Esophagus muscularis mucosa (tissue), 4 donors: ENCODE measurements at regions not wholly inside any gene's neighbourhood (a gene's known extent, or its start where the extent isn't known, plus 50 kb on each side); places are given as distances from the start of the nearest gene placed in this dataset.

Experiments
- DNase-seq: peaks from one replicate; pipeline ENCODE4 v3.0.0-alpha.2; 2017; ENCODE audit errors: extremely low spot score
- H3K27ac ChIP-seq, 4 donors: fragments of 200-600 bp; sonication (generic); replicated peaks in 1 of 4; 1 replicate in 3 of 4; 2 replicates in 1 of 4; pipeline ENCODE4 v1.5.1; 2016 to 2019; ENCODE audit warnings: mild to moderate bottlenecking in 1 of 4
- H3K27me3 ChIP-seq, 4 donors: fragments of 200-600 bp; sonication (generic); one replicate each; pipeline versions ENCODE4 v1.5.1 to v1.6.0; 2016 to 2019
- H3K36me3 ChIP-seq, 4 donors: fragments of 200-600 bp; sonication (generic); one replicate each; pipeline ENCODE4 v1.5.1; 2016 to 2019
- H3K4me1 ChIP-seq, 4 donors: fragments of 200-600 bp; sonication (generic); one replicate each; pipeline ENCODE4 v1.5.1; 2016 to 2019
- H3K4me3 ChIP-seq, 4 donors: fragments of 200-600 bp; sonication (generic); 1 replicate in 2 of 4; 2 replicates in 2 of 4; pipeline ENCODE4 v1.5.1; 2016 to 2019; ENCODE audit warnings: mild to moderate bottlenecking in 4 of 4, moderate library complexity in 1 of 4
- H3K9me3 ChIP-seq, 4 donors: fragments of 200-600 bp; sonication (generic); 1 replicate in 3 of 4; 2 replicates in 1 of 4; pipeline ENCODE4 v1.5.1; 2016 to 2019
- EP300 ChIP-seq: sonication (generic); formaldehyde crosslinking; IDR thresholded peaks from one replicate; pipeline ENCODE4 v1.6.1; 2017; ENCODE audit warnings: antibody characterized with exemption
- POLR2A ChIP-seq: fragments of 450-650 bp; IDR thresholded peaks from one replicate; pipeline ENCODE4 v1.6.1; 2017; ENCODE audit warnings: antibody characterized with exemption, moderate library complexity, mild to moderate bottlenecking, low read depth
- POLR2AphosphoS5 ChIP-seq, 2 donors: sonication (generic); formaldehyde crosslinking; IDR thresholded peaks; one replicate each; pipeline ENCODE4 v1.6.1; 2017; ENCODE audit warnings: antibody characterized with exemption in 2 of 2
- WGBS: methylation state at CpG from one replicate; pipeline ENCODE4 v1.1.5; 2018; 5-methylcytosine and 5-hydroxymethylcytosine counted together
- intact Hi-C: fragments of 100-400 bp; cut with DNase I; formaldehyde crosslinking; loops from one replicate; pipeline ENCODE4 v1.15.1; 2023
- TF ChIP-seq, protein P1 (sequence below), 3 experiments: fragments of 200-600 bp in 2 of 3; fragments of 450-650 bp in 1 of 3; sonication (generic) in 2 of 3; IDR thresholded peaks; one replicate each; pipeline ENCODE4 v1.5.1; 2017 to 2019; ENCODE audit warnings: antibody characterized with exemption in 3 of 3, mild to moderate bottlenecking in 2 of 3, moderate library complexity in 1 of 3

DNA sequence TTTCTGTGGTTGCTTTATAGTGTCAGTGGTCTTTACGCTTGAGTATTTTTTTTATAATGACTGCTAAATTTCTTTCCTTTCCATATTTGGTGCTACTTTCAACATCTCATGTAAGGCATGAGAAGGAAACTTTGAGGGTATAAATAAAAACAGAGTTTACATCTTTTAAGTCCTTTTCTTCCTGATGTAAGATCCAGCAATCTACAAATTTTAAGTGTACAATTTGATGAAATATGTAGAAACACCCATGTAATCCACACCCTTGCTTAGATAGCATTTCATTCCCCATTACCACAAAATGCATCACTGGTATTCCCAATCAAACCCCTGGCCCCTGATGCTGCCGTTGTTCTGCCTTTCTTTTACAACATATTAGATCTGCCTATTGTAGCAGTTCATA lies 769.1 kb downstream of the CCDC85A start:
- Histone ChIP-seq H3K4me1 (no peaks in the 10 kb centered on the region), H3K27me3 (no peaks in the 10 kb centered on the region), H3K36me3 (no peaks in the 10 kb centered on the region), H3K27ac (no peak overlapping the region), H3K4me3 (no peak overlapping the region), H3K9me3 (peaks cover 0 to 4% (median 2%) of the 10 kb centered on the region in 4 donors)
- DNase-seq = no peak
- WGBS = 82% methylated on average over 2 of the region's 2 CpGs
- intact Hi-C loops = no loop called here
- TF ChIP-seq POLR2AphosphoS5 (IDR thresholded peaks at IDR 0.05) = no peak
- TF ChIP-seq POLR2A = no peak
- TF ChIP-seq, protein P1, sequence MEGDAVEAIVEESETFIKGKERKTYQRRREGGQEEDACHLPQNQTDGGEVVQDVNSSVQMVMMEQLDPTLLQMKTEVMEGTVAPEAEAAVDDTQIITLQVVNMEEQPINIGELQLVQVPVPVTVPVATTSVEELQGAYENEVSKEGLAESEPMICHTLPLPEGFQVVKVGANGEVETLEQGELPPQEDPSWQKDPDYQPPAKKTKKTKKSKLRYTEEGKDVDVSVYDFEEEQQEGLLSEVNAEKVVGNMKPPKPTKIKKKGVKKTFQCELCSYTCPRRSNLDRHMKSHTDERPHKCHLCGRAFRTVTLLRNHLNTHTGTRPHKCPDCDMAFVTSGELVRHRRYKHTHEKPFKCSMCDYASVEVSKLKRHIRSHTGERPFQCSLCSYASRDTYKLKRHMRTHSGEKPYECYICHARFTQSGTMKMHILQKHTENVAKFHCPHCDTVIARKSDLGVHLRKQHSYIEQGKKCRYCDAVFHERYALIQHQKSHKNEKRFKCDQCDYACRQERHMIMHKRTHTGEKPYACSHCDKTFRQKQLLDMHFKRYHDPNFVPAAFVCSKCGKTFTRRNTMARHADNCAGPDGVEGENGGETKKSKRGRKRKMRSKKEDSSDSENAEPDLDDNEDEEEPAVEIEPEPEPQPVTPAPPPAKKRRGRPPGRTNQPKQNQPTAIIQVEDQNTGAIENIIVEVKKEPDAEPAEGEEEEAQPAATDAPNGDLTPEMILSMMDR (IDR thresholded peaks at IDR 0.05) = no peak
- no peak for TF ChIP-seq EP300

DNA sequence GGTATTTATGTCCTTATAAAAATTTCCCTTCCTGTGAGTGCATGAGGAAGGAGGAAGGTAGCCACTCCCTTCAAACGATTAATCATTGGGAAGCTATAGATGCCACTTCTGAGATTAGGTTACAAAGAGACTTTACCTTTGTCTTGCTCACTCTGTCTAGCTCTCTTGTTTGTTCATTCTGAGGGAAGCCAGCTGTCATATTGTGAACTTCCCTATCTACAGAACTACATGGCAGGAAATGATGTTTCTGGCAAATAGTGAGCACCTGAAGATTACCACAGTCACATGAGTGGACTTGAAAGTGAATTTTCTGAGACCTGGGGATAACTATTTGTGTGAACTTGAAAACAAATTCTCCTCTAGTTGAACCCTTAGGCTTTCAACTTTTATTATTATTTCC lies 776.8 kb downstream of the CCDC85A start:
- 38% methylated on average over 1 of the region's 1 CpG for WGBS
- intact Hi-C loops = no loop called here
- Histone ChIP-seq H3K27ac (no peak overlapping the region), H3K36me3 (no peaks in the 10 kb centered on the region), H3K9me3 (peaks cover 0 to 9% (median 0%) of the 10 kb centered on the region in 4 donors), H3K27me3 (no peaks in the 10 kb centered on the region), H3K4me3 (no peak overlapping the region), H3K4me1 (no peaks in the 10 kb centered on the region)
- DNase-seq = no peak
- TF ChIP-seq POLR2A (no peak), POLR2AphosphoS5 (IDR thresholded peaks at IDR 0.05) (no peak), EP300 (no peak)
- TF ChIP-seq, protein P1 (IDR thresholded peaks at IDR 0.05) = no peak

DNA sequence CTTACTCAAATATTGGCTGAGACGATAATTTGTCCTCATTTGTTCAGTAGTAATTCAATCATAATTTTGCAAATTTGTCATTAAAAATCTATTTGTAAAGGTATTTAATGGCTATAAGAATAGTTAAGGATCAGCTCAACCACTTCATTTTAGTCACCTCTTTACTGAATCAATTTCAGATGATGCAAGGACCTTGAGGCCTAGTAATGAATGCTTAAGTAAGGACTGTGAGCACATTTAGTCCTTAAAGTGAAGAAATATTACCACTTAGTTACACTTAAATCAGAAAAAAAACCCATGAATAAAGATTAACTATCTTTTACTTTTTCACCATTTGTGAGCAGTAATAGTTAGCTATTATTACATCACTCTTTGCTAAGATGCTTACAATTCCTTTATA lies 778.9 kb downstream of the CCDC85A start:
- no peak for DNase-seq
- no peak overlapping the region for H3K27ac ChIP-seq
- H3K36me3 ChIP-seq = no peaks in the 10 kb centered on the region
- TF ChIP-seq POLR2A (no peak), EP300 (no peak), POLR2AphosphoS5 (IDR thresholded peaks at IDR 0.05) (no peak)
- TF ChIP-seq, protein P1 (IDR thresholded peaks at IDR 0.05) = no peak
- intact Hi-C loops = no loop called here
- H3K9me3 ChIP-seq = peaks cover 0 to 5% (median 0%) of the 10 kb centered on the region in 4 donors
- no peak overlapping the region for H3K4me3 ChIP-seq
- H3K4me1 ChIP-seq = no peaks in the 10 kb centered on the region
- WGBS = 95% methylated on average over 1 of the region's 1 CpG
- no peaks in the 10 kb centered on the region for H3K27me3 ChIP-seq

DNA sequence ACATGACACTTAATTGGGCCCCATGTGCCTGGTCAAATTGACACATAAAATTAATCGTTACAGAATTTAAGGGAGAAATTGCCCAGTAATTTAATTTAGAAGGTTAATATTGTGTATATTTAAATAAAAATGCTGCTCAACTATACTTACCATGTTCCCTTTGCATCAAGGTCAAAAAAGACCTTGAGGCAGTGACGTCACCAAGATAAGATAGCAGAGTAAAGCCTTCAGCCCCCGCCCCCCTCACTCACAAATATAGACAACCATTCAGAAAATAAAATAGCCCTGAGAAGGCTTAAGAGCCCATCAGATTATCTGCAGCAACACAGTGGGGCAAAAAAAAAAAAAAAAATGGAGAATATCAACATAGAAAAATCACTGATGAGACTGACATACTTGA lies 785.7 kb downstream of the CCDC85A start:
- Histone ChIP-seq H3K27me3 (no peaks in the 10 kb centered on the region), H3K9me3 (no peaks in the 10 kb centered on the region), H3K4me3 (no peak overlapping the region), H3K36me3 (no peaks in the 10 kb centered on the region), H3K27ac (no peak overlapping the region), H3K4me1 (no peaks in the 10 kb centered on the region)
- TF ChIP-seq EP300 = no peak
- TF ChIP-seq POLR2AphosphoS5 (IDR thresholded peaks at IDR 0.05) = no peak
- no peak for TF ChIP-seq POLR2A
- TF ChIP-seq, protein P1 (IDR thresholded peaks at IDR 0.05) = no peak
- intact Hi-C loops = no loop called here
- no peak for DNase-seq
- 98% methylated on average over 3 of the region's 3 CpGs for WGBS

DNA sequence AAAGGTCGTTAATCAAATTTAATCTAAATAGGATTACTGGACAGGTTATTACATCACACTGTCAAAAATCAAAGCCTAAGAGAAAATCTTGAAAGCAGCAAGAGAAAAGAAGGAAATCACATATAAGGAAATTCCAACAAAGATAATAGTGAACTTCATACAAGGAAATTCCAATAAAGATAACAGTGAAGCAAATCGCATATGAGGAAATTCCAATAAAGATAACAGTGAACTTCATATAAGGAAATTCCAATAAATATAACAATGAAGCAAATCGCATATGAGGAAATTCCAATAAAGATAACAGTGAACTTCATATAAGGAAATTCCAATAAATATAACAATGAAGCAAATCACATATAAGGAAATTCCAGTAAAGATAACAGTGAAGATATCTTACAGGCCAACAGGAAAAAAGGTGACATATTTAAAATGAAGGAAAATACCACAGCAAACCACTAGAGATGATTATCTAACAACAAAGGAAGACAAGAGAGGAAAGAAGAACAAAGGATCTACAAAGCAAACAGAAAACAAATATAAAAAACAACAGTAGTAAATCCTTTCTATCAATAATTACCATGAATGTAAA lies 787.7 kb downstream of the CCDC85A start:
- Histone ChIP-seq H3K27ac (no peak overlapping the region), H3K36me3 (no peaks in the 10 kb centered on the region), H3K4me3 (no peak overlapping the region), H3K9me3 (no peaks in the 10 kb centered on the region), H3K27me3 (no peaks in the 10 kb centered on the region), H3K4me1 (no peaks in the 10 kb centered on the region)
- 79% methylated on average over 3 of the region's 3 CpGs for WGBS
- TF ChIP-seq EP300 (no peak), POLR2AphosphoS5 (IDR thresholded peaks at IDR 0.05) (no peak), POLR2A (no peak)
- TF ChIP-seq, protein P1 (IDR thresholded peaks at IDR 0.05) = no peak
- intact Hi-C loops = no loop called here
- DNase-seq = no peak
